OCI-LY1 (cell line): ENCODE measurements at regions not wholly inside any gene's neighbourhood (a gene's known extent, or its start where the extent isn't known, plus 50 kb on each side); places are given as distances from the start of the nearest gene placed in this dataset.

Experiments used
- EZH2 ChIP-seq: fragments of 200-600 bp; sonication (generic), shearing (Covaris generic); IDR thresholded peaks from 2 replicates; pipeline ENCODE4 v1.8.0; 2017; ENCODE audit warnings: borderline replicate concordance, mixed run types, mild to moderate bottlenecking, antibody characterized with exemption, low read length, moderate library complexity, mixed read lengths
- TF ChIP-seq, protein P1 (sequence below): fragments of 200-600 bp; sonication (generic), shearing (Covaris generic); IDR thresholded peaks from 2 replicates; pipeline ENCODE4 v1.5.1; 2017; ENCODE audit warnings: mild to moderate bottlenecking, antibody characterized with exemption, low read length, moderate library complexity, mixed read lengths

DNA sequence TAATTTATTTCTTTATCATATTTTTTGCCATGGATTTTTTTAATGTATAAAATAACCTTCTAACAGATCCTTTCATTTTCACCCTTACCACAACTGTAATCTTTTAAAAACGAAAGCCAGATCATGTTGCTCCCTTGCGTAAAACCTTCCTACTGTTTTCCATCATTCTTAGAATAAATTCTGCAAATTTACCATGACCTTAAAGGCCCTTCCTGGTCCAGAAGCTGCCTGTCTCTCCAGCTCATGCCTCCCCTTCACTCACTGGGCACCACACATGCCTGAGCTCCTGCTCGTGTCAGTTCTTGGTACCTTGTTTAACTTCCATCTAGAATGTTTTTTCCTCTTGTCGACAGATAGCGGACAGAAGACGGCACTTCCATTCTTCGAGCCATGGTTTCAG lies 245.0 kb upstream of the CDH5 start:
- no peak for TF ChIP-seq EZH2
- TF ChIP-seq, protein P1, sequence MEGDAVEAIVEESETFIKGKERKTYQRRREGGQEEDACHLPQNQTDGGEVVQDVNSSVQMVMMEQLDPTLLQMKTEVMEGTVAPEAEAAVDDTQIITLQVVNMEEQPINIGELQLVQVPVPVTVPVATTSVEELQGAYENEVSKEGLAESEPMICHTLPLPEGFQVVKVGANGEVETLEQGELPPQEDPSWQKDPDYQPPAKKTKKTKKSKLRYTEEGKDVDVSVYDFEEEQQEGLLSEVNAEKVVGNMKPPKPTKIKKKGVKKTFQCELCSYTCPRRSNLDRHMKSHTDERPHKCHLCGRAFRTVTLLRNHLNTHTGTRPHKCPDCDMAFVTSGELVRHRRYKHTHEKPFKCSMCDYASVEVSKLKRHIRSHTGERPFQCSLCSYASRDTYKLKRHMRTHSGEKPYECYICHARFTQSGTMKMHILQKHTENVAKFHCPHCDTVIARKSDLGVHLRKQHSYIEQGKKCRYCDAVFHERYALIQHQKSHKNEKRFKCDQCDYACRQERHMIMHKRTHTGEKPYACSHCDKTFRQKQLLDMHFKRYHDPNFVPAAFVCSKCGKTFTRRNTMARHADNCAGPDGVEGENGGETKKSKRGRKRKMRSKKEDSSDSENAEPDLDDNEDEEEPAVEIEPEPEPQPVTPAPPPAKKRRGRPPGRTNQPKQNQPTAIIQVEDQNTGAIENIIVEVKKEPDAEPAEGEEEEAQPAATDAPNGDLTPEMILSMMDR = no peak
